SH-SY5Y (cell line): ENCODE measurements at regions not wholly inside any gene's neighbourhood (a gene's known extent, or its start where the extent isn't known, plus 50 kb on each side); places are given as distances from the start of the nearest gene placed in this dataset.

Experiments used
- GATA2 ChIP-seq: IDR thresholded peaks from 2 replicates; pipeline ENCODE4 v1.6.1; 2011; ENCODE audit warnings: mild to moderate bottlenecking, low read depth, low read length
- GATA3 ChIP-seq: IDR thresholded peaks from 2 replicates; pipeline ENCODE4 v1.6.1; 2011; ENCODE audit warnings: low read depth, mild to moderate bottlenecking, low read length, moderate library complexity

DNA sequence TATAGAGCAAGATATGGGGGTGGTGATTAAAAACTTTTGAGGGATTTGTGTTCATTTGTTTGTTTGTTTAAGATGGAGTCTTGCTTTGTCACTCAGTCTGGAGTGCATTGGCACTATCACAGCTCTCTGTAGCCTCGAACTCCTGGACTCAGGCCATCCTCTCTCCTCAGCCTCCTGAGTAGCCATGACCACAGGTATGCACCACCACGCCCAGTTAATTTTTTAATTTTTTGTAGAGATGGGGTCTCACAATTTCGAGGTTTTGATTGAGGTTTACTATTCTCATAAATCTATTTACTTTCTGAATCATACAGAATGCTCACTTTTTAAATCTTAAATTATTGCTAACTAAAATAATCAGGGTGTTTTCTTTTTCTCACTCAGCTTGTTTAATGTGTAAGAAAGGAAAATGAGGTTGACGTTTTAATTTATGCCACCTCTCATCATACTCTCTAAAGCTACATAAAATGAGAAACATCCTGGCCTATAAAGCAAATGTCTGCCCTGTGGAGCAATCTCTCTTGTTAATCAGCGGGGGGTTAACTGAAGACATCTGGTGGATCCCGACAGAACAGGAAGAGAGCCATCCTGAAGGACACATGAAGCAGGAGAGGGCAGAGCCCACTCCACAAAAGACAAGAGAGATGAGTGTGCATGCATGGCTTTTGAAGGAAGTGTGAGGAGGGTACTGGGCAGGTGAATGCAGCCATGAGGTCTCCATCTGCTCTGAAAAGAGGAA, 589.1 kb upstream of the SLC8A1 start:
- TF ChIP-seq GATA2 (peak; percentile 50; the same call in 1 of the 2 replicates), GATA3 (no peak)

- no peak for TF ChIP-seq GATA3
- TF ChIP-seq GATA2, result no peak
Observed at GRCh38 chr2:41042343-41042742, 590.5 kb upstream of the SLC8A1 start.

GRCh38 chr2:41061356-41061755, 609.5 kb upstream of the SLC8A1 start:
- TF ChIP-seq GATA3 (no peak), GATA2 (no peak)

- no peak for TF ChIP-seq GATA3
- no peak for TF ChIP-seq GATA2
Observed at GRCh38 chr2:41062336-41062735, 610.4 kb upstream of the SLC8A1 start.

DNA sequence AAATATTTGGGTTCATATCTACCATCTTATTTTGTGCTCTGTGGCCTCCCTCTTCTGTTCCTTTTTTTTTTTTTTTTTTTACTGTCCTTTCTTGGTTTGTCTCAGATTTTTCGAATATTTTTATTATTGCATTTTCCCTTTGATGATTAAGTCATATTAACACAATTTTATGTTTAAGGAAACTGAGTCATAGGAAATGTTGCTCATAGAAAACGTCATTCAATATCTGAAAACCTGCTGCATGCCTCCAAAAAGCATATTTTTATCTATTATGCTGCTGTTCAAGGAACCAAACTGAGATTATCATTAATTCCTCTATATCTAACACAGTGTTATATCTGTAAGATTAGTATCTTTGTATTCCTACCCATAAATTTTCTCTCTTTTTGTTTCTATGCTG, 614.3 kb upstream of the SLC8A1 start:
- TF ChIP-seq GATA2 (no peak), GATA3 (no peak)

DNA sequence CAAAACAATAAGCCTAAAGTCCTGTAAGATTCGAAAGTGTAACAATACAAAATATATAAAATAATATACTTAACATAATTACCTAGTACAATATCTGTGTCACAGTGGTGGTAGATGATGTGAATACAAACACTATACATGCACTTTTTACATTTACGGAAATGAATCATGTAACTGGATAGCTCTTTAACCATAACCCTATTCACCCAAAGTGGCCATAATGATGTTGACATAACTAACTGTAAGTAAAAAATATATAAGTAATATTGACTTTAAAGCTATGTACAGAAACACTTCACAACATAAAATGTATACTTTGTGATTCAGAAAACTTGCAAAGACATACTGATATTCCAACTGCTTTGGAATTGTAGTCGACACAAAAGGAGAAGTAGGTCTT, 616.9 kb upstream of the SLC8A1 start:
- TF ChIP-seq GATA3 (no peak), GATA2 (no peak)

DNA sequence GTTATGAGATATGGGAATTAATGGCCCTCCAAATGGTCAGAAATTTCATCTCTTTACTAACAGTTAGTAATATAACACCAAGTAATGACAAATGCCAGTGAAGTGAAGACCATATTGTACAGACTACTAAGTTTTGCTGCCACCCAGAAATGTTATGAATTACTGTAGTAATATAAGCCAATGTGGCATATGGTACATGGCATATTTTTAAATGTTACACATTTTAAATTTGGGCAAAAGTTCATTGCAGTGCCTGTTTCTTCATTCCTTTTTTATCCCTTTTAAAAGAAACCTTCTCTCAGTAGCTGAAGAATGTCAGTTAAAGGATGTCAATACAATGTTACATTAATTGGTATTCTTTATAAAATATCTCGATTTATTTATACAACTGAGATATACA, 626.5 kb upstream of the SLC8A1 start:
- no peak for TF ChIP-seq GATA3

- TF ChIP-seq GATA3 (no peak), GATA2 (no peak)
Observed at GRCh38 chr2:41079011-41079410, 627.1 kb upstream of the SLC8A1 start.

GRCh38 chr2:41084321-41084720, 632.4 kb upstream of the SLC8A1 start:
- TF ChIP-seq GATA3 (no peak), GATA2 (no peak)

GRCh38 chr2:41087946-41088345, 636.1 kb upstream of the SLC8A1 start:
- TF ChIP-seq GATA3 (no peak), GATA2 (no peak)

DNA sequence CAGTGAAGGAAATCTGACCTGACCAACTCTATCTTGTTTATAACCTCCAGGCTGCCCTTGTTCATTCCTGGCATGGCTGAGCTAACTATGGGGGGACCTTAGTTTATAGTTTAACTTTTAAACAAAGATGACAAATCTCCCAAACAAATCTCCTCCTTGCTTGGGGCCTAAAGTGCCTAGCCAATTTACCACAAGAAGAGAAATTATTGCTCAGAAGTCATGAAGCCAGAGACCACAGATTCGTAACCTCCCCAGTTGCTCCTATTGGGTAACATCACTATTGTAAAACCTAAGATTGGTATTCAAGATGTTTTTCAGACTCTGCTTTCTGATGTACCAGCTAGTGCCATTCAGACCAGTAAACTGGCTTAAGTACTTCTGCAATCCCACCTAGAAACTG, 649.4 kb upstream of the SLC8A1 start:
- no peak for TF ChIP-seq GATA2
- TF ChIP-seq GATA3, result no peak

DNA sequence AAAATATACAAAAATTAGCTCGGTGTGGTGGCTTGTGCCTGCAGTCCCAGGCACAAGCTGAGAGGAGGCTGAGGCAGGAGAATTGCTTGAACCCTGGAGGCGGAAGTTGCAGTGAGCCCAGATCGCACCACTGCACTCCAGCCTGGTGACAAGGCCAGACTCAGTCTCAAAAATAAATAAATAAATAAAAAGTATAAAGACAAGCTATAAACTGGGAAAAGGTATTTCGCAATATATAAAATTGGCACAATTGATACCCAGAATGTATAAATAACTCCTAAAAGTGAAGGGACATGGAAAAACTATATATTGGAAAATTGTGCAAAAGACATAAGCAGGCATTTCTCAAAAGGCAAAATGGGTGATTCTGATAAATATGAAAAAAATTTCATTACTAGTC, 657.9 kb upstream of the SLC8A1 start:
- TF ChIP-seq GATA2, result no peak
- no peak for TF ChIP-seq GATA3

- TF ChIP-seq GATA3 (no peak), GATA2 (no peak)
Observed at GRCh38 chr2:41111836-41112627, 660.1 kb upstream of the SLC8A1 start.

DNA sequence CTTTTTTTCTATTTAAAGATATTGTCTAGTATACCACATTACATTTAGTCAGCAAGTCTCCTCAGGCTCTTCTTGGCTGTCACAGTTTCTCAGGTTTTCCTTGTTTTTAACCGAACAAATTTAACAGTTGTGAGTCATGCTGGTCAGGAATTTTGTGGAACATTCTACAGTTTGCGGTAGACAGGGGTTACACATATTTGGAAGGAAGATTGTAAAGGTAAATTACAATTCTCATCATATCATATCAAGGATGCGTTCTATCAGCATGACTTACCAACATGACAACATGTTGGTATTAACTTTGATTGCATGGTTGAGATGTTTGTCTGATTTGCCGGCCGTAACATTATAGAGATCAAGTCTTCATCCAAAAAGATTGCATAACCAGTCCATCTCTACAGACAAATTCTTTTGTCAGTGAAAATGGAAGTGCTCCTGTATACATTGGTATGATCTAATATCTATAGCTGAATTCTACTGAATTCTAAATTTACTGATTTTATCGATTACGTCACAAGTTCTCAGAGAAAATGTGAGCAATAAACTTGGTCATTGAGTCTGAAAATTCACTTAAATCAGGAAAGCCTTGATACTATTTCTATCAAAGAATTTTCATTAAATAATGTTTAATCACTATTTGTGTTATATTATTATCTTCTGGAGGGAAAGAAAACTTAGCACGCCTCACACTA, 664.4 kb upstream of the SLC8A1 start:
- no peak for TF ChIP-seq GATA2
- TF ChIP-seq GATA3, result no peak
